HEK293 (cell line): ENCODE measurements at regions not wholly inside any gene's neighbourhood (a gene's known extent, or its start where the extent isn't known, plus 50 kb on each side); places are given as distances from the start of the nearest gene placed in this dataset.
A peak's percentile ranks its signal among the peaks of the same experiment; 100 is the strongest.

ENCODE experiments used
- CTCF ChIA-PET: fragments of 350-600 bp; formaldehyde crosslinking; extraction: SDS; loops from one replicate; lab custom pipeline; 2021; ENCODE audit warnings: antibody characterized with exemption; lab: Yijun Ruan, JAX
- POLR2A ChIA-PET: fragments of 300-600 bp; formaldehyde crosslinking; extraction: SDS; loops from one replicate; lab custom pipeline; 2020; ENCODE audit warnings: antibody characterized with exemption, inconsistent platforms; lab: Yijun Ruan, JAX
- H3K27ac ChIP-seq: fragments of 200-500 bp; sonication (Bioruptor generic); 2 replicates; pipeline ENCODE4 v1.5.1; 2014; ENCODE audit warnings: low read depth, low read length, control low read depth, inconsistent platforms; ENCODE audit errors: extremely low read depth
- H3K36me3 ChIP-seq, 2 experiments: fragments of 200-500 bp in 1 of 2; sonication (Bioruptor generic) in 1 of 2; 1 replicate in 1 of 2; 2 replicates in 1 of 2; pipeline ENCODE4 v1.5.1; 2014 to 2017; ENCODE audit warnings: inconsistent platforms in 2 of 2, low read length in 2 of 2; ENCODE audit not compliant: control insufficient read depth in 2 of 2, insufficient read depth in 1 of 2
- H3K4me1 ChIP-seq: fragments of 200-500 bp; sonication (Bioruptor generic); 2 replicates; pipeline ENCODE4 v1.5.1; 2014; ENCODE audit warnings: mild to moderate bottlenecking, low read length, inconsistent platforms; ENCODE audit not compliant: control insufficient read depth, insufficient read depth
- H3K4me3 ChIP-seq: 2 replicates; pipeline ENCODE4 v1.5.1; 2011; ENCODE audit warnings: low read depth, mild to moderate bottlenecking, control low read depth, low read length, moderate library complexity
- H3K9me3 ChIP-seq: fragments of 200-500 bp; sonication (Bioruptor generic); 2 replicates; pipeline ENCODE4 v1.5.1; 2014; ENCODE audit warnings: low read depth, low read length, inconsistent platforms; ENCODE audit not compliant: control insufficient read depth, insufficient read depth
- GLIS2 ChIP-seq: fragments of 450-650 bp; formaldehyde crosslinking; IDR thresholded peaks from 2 replicates; pipeline ENCODE4 v1.5.1; 2016; ENCODE audit warnings: missing biosample characterization, missing genetic modification characterization
- KLF7 ChIP-seq: fragments of 450-650 bp; formaldehyde crosslinking; IDR thresholded peaks from 2 replicates; pipeline ENCODE4 v1.5.1; 2016; ENCODE audit warnings: missing biosample characterization, missing genetic modification characterization, borderline replicate concordance
- SETDB1 ChIP-seq: IDR thresholded peaks from one replicate; pipeline ENCODE4 v1.6.1; 2017; ENCODE audit warnings: mild to moderate bottlenecking, low read length, moderate library complexity, mixed read lengths; ENCODE audit not compliant: insufficient read length
- WT1 ChIP-seq: fragments of 450-650 bp; formaldehyde crosslinking; IDR thresholded peaks from 2 replicates; pipeline ENCODE4 v1.5.1; 2016; ENCODE audit warnings: missing biosample characterization, missing genetic modification characterization
- YY1 ChIP-seq: fragments of 450-650 bp; formaldehyde crosslinking; IDR thresholded peaks from 2 replicates; pipeline ENCODE4 v1.5.1; 2018; ENCODE audit warnings: missing biosample characterization, missing genetic modification characterization
- ZFP41 ChIP-seq: fragments of 450-650 bp; formaldehyde crosslinking; IDR thresholded peaks from 2 replicates; pipeline ENCODE4 v1.5.1; 2016; ENCODE audit warnings: missing biosample characterization, missing genetic modification characterization, borderline replicate concordance
- ZNF10 ChIP-seq: fragments of 450-650 bp; formaldehyde crosslinking; IDR thresholded peaks from 2 replicates; pipeline ENCODE4 v1.5.1; 2017; ENCODE audit warnings: missing biosample characterization, missing genetic modification characterization
- ZNF140 ChIP-seq: fragments of 450-650 bp; formaldehyde crosslinking; IDR thresholded peaks from 2 replicates; pipeline ENCODE4 v1.5.1; 2016; ENCODE audit warnings: missing biosample characterization, missing genetic modification characterization
- ZNF146 ChIP-seq: fragments of 450-650 bp; formaldehyde crosslinking; IDR thresholded peaks from 2 replicates; pipeline ENCODE4 v1.5.1; 2016; ENCODE audit warnings: missing biosample characterization, missing genetic modification characterization
- ZNF157 ChIP-seq: fragments of 450-650 bp; formaldehyde crosslinking; IDR thresholded peaks from 2 replicates; pipeline ENCODE4 v1.5.1; 2016; ENCODE audit warnings: missing biosample characterization, missing genetic modification characterization
- ZNF19 ChIP-seq: fragments of 450-650 bp; formaldehyde crosslinking; IDR thresholded peaks from 2 replicates; pipeline ENCODE4; 2016; ENCODE audit warnings: missing biosample characterization, missing genetic modification characterization, low read depth
- ZNF23 ChIP-seq: fragments of 450-650 bp; formaldehyde crosslinking; IDR thresholded peaks from 2 replicates; pipeline ENCODE4 v1.5.1; 2016; ENCODE audit warnings: missing biosample characterization, missing genetic modification characterization, borderline replicate concordance
- ZNF239 ChIP-seq: fragments of 450-650 bp; formaldehyde crosslinking; IDR thresholded peaks from 2 replicates; pipeline ENCODE4 v1.5.1; 2016; ENCODE audit warnings: missing biosample characterization, missing genetic modification characterization
- ZNF266 ChIP-seq: fragments of 450-650 bp; formaldehyde crosslinking; IDR thresholded peaks from 2 replicates; pipeline ENCODE4 v1.5.1; 2016; ENCODE audit warnings: missing biosample characterization, missing genetic modification characterization, low read depth
- ZNF274 ChIP-seq, 2 experiments: fragments of 200-500 bp in 1 of 2; fragments of 450-650 bp in 1 of 2; sonication (Bioruptor generic) in 1 of 2; formaldehyde crosslinking in 1 of 2; IDR thresholded peaks; 2 replicates each; pipeline versions ENCODE4 v1.5.1 to v1.6.1; 2014 to 2016; ENCODE audit warnings: borderline replicate concordance in 1 of 2, inconsistent platforms in 1 of 2, low read length in 1 of 2, missing biosample characterization in 1 of 2, missing genetic modification characterization in 1 of 2
- ZNF302 ChIP-seq: fragments of 450-650 bp; formaldehyde crosslinking; IDR thresholded peaks from 2 replicates; pipeline ENCODE4 v1.5.1; 2016; ENCODE audit warnings: missing biosample characterization, missing genetic modification characterization, low read depth
- ZNF354C ChIP-seq: fragments of 450-650 bp; formaldehyde crosslinking; IDR thresholded peaks from 2 replicates; pipeline ENCODE4 v1.5.1; 2016; ENCODE audit warnings: missing biosample characterization, missing genetic modification characterization, low read depth, borderline replicate concordance
- ZNF558 ChIP-seq: fragments of 450-650 bp; formaldehyde crosslinking; IDR thresholded peaks from 2 replicates; pipeline ENCODE4 v1.5.1; 2016; ENCODE audit warnings: missing biosample characterization, missing genetic modification characterization
- ZNF664 ChIP-seq: fragments of 450-650 bp; formaldehyde crosslinking; IDR thresholded peaks from 2 replicates; pipeline ENCODE4 v1.5.1; 2016; ENCODE audit warnings: missing biosample characterization, missing genetic modification characterization
- ZNF677 ChIP-seq: fragments of 450-650 bp; IDR thresholded peaks from 2 replicates; pipeline ENCODE4 v1.5.0; 2018; ENCODE audit warnings: missing biosample characterization, mild to moderate bottlenecking, missing genetic modification characterization, moderate library complexity
- ZNF701 ChIP-seq: fragments of 450-650 bp; formaldehyde crosslinking; IDR thresholded peaks from 2 replicates; pipeline ENCODE4 v1.5.1; 2016; ENCODE audit warnings: missing biosample characterization, missing genetic modification characterization
- ZNF76 ChIP-seq: fragments of 450-650 bp; formaldehyde crosslinking; IDR thresholded peaks from 2 replicates; pipeline ENCODE4; 2016; ENCODE audit warnings: low read depth, missing biosample characterization, missing genetic modification characterization, borderline replicate concordance
- ZNF768 ChIP-seq: fragments of 450-650 bp; formaldehyde crosslinking; IDR thresholded peaks from 2 replicates; pipeline ENCODE4 v1.5.1; 2018; ENCODE audit warnings: missing biosample characterization, mild to moderate bottlenecking, missing genetic modification characterization
- ZNF776 ChIP-seq: fragments of 450-650 bp; formaldehyde crosslinking; IDR thresholded peaks from 2 replicates; pipeline ENCODE4 v1.5.0; 2017; ENCODE audit warnings: missing biosample characterization, missing genetic modification characterization, borderline replicate concordance
- ZNF791 ChIP-seq: fragments of 450-650 bp; formaldehyde crosslinking; IDR thresholded peaks from 2 replicates; pipeline ENCODE4 v1.5.1; 2016; ENCODE audit warnings: missing biosample characterization, missing genetic modification characterization
- ZNF830 ChIP-seq: fragments of 450-650 bp; IDR thresholded peaks from 2 replicates; pipeline ENCODE4 v1.5.0; 2018; ENCODE audit warnings: missing biosample characterization, missing genetic modification characterization, low read depth, mild to moderate bottlenecking, moderate library complexity
- TF ChIP-seq, protein P1 (sequence below): fragments of 450-650 bp; formaldehyde crosslinking; IDR thresholded peaks from 2 replicates; pipeline ENCODE4 v1.5.1; 2017; ENCODE audit warnings: missing biosample characterization, missing genetic modification characterization
- TF ChIP-seq, protein P2 (sequence below): fragments of 450-650 bp; formaldehyde crosslinking; IDR thresholded peaks from 2 replicates; pipeline ENCODE4 v1.5.1; 2016; ENCODE audit warnings: missing biosample characterization, missing genetic modification characterization

DNA sequence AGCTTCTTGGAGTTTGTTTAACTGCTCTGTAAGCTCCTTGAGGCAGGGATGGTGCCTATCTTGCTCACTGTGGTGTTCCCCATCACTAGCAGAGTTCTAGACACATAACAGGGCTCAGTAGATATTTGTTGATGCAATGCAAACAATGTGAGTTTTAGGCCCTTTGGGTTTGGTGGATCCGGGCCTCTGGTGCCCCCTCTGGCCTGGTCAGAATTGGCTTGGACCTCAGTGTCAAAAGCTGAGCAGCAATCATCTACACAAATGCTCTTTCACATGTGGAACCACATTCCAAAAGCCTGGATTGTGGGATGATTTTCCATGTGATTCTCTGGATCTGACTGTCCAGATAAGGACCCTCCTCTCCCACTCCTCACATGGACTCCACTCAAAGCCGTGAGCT, 53.4 kb upstream of the BCAR3 start:
- Histone ChIP-seq H3K9me3 (no peaks in the 10 kb centered on the region), H3K36me3 (no peaks in the 10 kb centered on the region), H3K4me3 (no peak overlapping the region), H3K4me1 (no peaks in the 10 kb centered on the region), H3K27ac (no peak overlapping the region)
- CTCF ChIA-PET = interaction anchor here (1.7 kb wide), 1 partner anchor 15 kb away, joined by 3 read pairs; no protein-coding TSS in a partner anchor
- POLR2A ChIA-PET = no interaction called here
- TF ChIP-seq ZFP41 (no peak), YY1 (tag by site-specific recombination) (no peak), ZNF701 (tag by site-specific recombination) (no peak), ZNF791 (tag by site-specific recombination) (no peak), ZNF677 (tag by site-specific recombination) (no peak), ZNF23 (tag by site-specific recombination) (no peak), ZNF776 (tag by site-specific recombination) (no peak), ZNF239 (tag by site-specific recombination) (no peak), ZNF146 (no peak), ZNF830 (tag by site-specific recombination) (no peak)

DNA sequence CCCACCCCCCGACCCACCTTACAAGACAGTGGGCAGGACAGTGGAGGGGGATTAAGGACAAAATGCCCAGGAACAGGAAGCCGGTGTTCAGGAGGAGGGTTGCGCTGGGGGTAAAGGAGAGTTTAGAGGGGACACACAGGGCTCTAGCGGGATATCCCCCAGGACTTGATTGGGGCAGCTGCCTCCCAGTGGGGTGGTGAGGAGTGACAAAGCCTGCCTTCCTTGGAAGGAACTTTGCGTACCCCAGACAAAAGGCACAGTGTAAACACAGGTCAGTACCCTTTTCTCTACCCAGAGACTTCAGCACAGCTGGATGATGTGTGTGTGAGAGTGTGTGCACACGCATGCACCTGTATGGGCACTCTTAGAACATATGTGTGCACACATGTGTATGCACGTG, 51.7 kb upstream of the BCAR3 start:
- no peak overlapping the region for H3K4me3 ChIP-seq
- H3K4me1 ChIP-seq = no peaks in the 10 kb centered on the region
- H3K36me3 ChIP-seq = no peaks in the 10 kb centered on the region
- CTCF ChIA-PET = interaction anchor here (1.0 kb wide), 1 partner anchor 66 kb away, joined by 3 read pairs; no protein-coding TSS in a partner anchor
- no peak overlapping the region for H3K27ac ChIP-seq
- TF ChIP-seq ZNF10 (tag by site-specific recombination) (no peak), ZNF677 (tag by site-specific recombination) (no peak), ZNF354C (no peak), ZNF76 (tag by site-specific recombination) (no peak), ZNF157 (tag by site-specific recombination) (no peak), KLF7 (tag by site-specific recombination) (no peak), ZNF140 (tag by site-specific recombination) (no peak), ZNF266 (tag by site-specific recombination) (no peak), WT1 (tag by site-specific recombination) (no peak), GLIS2 (no peak), ZNF664 (tag by site-specific recombination) (no peak)
- TF ChIP-seq, protein P1, sequence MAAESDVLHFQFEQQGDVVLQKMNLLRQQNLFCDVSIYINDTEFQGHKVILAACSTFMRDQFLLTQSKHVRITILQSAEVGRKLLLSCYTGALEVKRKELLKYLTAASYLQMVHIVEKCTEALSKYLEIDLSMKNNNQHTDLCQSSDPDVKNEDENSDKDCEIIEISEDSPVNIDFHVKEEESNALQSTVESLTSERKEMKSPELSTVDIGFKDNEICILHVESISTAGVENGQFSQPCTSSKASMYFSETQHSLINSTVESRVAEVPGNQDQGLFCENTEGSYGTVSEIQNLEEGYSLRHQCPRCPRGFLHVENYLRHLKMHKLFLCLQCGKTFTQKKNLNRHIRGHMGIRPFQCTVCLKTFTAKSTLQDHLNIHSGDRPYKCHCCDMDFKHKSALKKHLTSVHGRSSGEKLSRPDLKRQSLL (tag by site-specific recombination) = no peak
- POLR2A ChIA-PET = no interaction called here
- H3K9me3 ChIP-seq = no peaks in the 10 kb centered on the region

DNA sequence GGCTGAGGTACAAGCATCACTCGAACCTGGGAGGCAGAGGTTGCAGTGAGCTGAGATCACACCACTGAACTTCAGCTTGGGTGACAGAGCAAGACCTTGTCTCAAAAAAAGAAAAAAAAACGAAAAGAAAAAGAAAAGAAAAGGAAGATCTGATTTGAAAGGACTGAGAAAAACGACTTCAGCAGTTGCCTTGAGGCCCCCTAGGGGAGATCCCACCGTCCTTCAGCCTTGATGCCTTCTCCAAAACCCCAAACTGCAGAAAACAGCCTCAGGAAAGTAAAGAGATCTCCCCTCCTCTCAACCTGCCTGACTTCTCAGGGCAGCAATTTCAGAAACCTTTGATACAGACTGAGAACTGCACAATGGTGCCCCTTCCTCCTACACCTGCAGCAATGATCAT, 50.9 kb upstream of the BCAR3 start:
- no peaks in the 10 kb centered on the region for H3K9me3 ChIP-seq
- no peak overlapping the region for H3K27ac ChIP-seq
- H3K4me3 ChIP-seq = no peak overlapping the region
- ChIA-PET POLR2A (no interaction called here), CTCF (interaction anchor here (0.6 to 1.0 kb wide), 2 partner anchors 67 to 86 kb away, joined by 3 read pairs; no protein-coding TSS in a partner anchor)
- no peaks in the 10 kb centered on the region for H3K36me3 ChIP-seq
- no peaks in the 10 kb centered on the region for H3K4me1 ChIP-seq
- TF ChIP-seq ZNF302 (tag by site-specific recombination) = no peak
- no peak for TF ChIP-seq ZNF19
- no peak for TF ChIP-seq SETDB1
- TF ChIP-seq, protein P2, sequence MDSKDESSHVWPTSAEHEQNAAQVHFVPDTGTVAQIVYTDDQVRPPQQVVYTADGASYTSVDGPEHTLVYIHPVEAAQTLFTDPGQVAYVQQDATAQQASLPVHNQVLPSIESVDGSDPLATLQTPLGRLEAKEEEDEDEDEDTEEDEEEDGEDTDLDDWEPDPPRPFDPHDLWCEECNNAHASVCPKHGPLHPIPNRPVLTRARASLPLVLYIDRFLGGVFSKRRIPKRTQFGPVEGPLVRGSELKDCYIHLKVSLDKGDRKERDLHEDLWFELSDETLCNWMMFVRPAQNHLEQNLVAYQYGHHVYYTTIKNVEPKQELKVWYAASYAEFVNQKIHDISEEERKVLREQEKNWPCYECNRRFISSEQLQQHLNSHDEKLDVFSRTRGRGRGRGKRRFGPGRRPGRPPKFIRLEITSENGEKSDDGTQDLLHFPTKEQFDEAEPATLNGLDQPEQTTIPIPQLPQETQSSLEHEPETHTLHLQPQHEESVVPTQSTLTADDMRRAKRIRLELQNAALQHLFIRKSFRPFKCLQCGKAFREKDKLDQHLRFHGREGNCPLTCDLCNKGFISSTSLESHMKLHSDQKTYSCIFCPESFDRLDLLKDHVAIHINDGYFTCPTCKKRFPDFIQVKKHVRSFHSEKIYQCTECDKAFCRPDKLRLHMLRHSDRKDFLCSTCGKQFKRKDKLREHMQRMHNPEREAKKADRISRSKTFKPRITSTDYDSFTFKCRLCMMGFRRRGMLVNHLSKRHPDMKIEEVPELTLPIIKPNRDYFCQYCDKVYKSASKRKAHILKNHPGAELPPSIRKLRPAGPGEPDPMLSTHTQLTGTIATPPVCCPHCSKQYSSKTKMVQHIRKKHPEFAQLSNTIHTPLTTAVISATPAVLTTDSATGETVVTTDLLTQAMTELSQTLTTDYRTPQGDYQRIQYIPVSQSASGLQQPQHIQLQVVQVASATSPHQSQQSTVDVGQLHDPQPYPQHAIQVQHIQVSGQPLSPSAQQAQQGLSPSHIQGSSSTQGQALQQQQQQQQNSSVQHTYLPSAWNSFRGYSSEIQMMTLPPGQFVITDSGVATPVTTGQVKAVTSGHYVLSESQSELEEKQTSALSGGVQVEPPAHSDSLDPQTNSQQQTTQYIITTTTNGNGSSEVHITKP (tag by site-specific recombination) = peak; percentile 46; the same call in 1 of the 2 replicates
- no peak for TF ChIP-seq ZNF768 (tag by site-specific recombination)
- TF ChIP-seq ZNF558 (tag by site-specific recombination) = no peak
- TF ChIP-seq ZNF274 (IDR thresholded peaks at IDR 0.05; ENCODE audit: low read length) = no peak
- TF ChIP-seq ZNF274 (tag by site-specific recombination; IDR thresholded peaks at IDR 0.05; ENCODE audit: borderline replicate concordance) = no peak
